Islet of Langerhans (tissue), 1 donor: ENCODE measurements at regions not wholly inside any gene's neighbourhood (a gene's known extent, or its start where the extent isn't known, plus 50 kb on each side); places are given as distances from the start of the nearest gene placed in this dataset.

Experiments
- FAIRE-seq: peaks from one replicate; lab custom pipeline; 2011; peaks lifted over from hg19 to GRCh38; lab: Jason Lieb, UNC

DNA sequence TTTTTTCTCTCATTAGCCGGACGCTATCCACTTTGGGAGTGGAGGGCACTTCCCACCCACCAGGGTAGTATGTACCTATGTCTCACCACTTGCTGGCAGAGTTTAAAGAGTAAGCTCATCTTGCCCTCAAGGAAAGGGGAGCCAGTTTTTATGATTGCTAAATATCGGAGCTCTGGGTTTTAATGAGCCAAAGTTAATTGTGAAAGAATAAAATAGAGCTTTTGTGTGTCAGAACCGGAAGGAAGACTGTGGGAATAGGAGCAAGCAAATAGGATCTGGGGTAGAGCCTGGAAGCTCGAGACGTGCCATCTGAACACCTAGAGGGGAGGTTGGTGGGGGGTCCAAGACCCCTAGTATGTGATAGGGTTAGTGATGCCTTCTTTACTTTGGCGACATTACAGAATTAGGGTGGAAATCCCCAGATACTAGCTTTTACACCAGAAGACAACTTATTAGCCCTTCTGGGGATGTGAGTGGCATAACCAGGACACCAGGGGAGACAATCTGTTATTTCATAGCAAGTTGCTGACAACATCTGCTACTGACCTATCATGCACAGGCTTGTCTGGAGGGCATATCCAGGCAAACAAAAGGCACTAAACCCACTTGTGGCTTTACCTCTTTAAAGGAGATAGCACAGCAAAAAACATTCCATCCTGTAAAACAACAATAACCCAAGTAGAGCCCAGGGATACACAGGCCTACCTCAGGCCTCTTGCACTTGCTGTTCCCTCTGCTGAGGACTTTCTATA is 333.8 kb downstream of the ZNF621 start:
- no peak for FAIRE-seq

DNA sequence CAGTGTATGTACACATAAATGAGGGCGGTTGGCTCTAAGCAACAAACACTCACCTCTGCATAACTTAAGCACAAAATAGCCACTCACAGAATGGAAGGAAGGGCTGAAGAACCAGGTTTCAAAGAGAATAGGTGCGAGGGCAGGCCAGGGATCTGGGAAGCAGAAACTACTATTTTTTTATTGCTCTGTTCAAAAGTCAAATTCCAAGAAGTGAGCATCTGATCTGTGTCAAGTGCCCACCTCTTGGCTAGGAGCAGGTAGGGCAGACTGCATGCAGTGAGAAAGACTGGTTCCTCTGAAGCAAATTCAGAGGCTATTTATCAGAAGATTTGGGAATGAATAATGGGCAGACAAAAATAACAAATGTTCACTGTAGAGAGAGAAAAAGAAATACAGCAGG is 336.4 kb upstream of the CTNNB1 start:
- FAIRE-seq: no peak

DNA sequence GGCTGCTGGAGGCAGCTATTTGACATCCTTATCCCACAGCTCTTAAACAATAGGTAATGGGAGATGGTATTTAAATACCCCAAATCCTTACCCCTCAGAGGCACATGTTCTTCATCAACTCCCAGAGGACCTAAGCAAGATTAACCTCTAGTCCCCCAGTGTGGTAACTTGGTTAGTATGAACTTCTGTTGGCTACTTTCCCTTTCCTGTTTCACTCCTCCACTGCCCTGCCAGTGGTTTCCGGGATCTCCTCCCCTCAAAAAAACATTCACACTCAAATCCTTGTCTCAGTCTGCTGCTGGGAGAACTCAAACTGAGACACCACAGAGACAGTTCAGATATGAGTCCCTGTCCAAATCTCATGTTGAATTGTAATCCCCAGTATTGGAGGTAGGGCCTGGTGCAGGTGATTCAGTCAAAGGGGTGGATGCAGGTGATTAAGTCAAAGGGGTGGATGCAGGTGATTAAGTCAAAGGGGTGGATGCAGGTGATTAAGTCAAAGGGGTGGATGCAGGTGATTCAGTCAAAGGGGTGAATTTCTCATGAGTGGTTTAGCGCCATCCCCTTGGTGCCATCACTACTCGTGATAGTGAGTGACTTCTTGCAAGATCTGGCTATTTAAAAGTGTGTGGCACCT is 335.0 kb upstream of the CTNNB1 start:
- FAIRE-seq: no peak

DNA sequence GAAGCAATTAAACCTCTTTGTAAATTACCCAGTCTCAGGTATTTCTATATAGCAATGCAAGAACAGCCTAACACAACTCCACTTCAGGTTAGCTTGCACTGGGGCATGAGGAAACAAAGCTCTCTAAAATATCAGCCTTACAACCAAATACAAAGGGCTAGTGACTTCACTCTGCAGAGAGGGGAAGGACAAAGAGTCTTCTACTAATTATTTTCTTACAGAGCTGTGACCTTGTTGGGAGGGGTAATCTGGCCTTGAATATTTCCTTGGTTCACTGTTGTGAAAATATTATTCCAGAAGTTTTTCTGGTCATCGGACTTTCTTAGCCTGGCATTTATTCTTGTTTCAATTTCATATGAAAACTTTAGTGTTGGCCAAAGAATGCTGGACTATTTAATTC is 334.4 kb upstream of the CTNNB1 start:
- no peak for FAIRE-seq

GRCh38 chr3:40867797-40868196 is 331.5 kb upstream of the CTNNB1 start:
- no peak for FAIRE-seq

DNA sequence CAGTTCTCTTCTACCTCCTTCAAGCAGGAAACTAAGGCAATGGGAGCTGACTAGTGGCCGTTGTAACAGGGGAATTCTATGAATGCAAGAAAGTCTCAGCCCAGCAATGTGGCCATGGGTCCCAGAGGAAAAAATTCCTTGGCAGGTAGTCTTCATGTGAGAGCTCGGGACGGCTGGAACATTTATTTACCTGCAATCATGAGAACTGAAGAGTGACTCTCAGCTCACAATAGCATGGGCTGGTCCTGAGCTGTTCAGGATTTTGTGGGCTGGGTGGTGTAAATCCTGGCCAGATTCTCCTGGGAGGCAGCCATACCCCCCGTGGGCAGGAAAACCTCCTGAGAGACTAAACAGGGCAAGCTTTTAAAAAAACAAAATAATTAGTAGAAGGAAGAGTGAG is 330.3 kb upstream of the CTNNB1 start:
- no peak for FAIRE-seq

DNA sequence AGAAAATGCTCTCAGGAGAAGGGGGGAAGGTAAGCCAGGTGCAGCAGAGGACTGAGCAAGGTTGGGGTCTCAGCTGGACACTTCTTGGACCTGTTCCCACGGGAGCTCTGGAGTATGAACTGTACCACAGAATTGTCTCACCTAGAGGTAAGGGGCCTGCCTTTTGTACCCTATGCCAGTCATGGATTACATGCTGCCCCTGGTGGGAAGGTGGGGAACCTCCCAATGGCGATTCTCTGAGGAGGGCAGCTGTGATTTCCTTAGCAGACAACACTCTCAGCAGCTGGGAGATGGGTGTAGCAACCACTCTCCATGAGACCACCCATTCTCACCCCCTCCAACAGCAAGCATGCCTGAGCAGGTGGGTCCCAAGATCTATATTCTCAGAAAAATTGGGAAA is 329.4 kb upstream of the CTNNB1 start:
- no peak for FAIRE-seq

DNA sequence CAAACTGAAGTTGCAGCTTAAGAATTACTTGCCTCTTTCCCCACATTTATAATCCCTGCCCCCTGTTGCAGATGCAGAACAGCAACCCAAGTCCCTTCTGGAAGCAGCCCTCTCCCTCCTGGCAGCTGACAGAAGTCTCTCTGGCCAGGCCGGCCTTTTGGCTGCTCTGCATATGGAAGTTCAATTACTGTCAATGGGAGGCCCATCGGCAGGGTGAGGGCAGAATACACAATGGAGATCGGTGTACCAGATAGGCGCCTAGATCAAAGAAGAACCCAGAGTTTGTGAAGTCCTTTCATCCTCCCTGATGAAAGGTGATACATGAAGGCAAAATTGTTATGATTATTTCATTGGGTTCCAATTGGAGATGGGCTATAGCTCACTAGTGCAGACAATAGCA is 327.9 kb upstream of the CTNNB1 start:
- FAIRE-seq: no peak

GRCh38 chr3:40872258-40872920 is 326.9 kb upstream of the CTNNB1 start:
- no peak for FAIRE-seq

DNA sequence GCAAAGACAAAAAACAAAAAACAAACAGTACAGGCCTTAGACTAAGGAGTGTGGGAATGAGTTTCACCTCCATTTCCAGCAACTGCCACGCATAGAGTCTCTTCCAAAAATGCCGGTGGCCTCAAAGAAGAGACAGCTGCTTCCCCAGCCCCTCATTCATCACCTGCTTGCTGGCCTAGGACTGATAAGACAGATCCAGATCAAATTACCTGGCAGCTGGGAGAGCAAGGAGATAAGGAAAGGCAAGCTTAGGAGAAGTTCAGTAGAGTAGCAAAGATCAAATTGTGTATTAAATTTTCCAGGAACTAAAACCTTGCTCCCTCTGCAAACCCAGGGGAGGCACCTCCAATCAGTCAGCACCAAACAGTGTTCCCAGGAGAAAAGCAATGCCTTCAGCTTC is 325.8 kb upstream of the CTNNB1 start:
- no peak for FAIRE-seq

DNA sequence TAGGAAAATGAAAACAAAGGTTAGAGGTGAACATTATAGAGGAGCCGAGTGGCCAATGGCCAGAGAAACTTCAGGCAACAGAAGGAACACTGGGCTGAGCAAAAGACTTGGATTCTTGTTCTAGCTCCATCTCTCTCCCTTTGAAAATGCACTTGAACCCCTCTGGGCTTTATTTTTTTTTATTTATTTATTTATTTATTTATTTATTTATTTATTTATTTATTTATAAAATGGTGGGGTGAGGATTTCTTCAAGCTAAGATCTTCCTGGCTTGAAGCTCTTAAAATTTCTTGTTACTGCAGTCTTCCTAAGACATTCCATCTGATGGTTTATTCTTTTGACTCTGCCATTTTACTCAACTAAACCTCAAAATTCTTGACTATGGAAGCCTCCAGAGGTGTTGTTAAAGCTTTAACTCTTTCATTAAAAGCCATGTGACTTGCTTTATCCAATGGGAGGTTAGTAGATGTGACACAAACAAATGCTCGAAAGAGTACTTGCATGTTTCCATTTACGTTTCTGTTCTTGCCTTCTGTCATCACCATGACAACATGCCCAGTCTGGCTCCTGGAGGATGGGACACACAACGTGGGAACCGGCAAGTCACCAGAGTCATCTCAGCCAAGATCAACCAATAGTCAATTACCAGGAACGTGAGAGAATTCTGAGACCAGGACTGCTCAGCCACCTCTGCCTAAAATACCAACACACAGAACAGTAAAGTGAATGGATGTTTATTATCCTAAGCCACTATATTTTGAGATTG is 325.2 kb upstream of the CTNNB1 start:
- FAIRE-seq: no peak

DNA sequence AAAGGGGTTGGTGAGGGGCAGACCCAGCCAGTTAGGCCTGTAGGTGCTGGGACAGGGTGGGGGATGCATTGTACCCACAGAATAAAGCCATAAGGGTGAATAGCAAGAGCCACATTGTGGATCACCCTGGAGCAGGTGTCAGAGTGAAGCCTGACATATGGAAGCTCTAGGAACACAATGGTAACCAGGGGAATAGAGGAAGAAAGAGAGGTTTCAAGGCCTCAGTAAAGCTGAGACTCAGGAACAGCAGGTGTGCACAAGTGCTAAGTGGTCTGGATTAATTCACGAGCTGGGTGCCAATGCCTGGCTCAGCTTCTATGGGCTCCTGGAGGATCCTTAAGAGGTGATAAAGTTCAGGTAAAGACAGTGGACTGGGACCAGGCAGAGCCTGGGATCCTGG is 323.7 kb upstream of the CTNNB1 start:
- FAIRE-seq: no peak

DNA sequence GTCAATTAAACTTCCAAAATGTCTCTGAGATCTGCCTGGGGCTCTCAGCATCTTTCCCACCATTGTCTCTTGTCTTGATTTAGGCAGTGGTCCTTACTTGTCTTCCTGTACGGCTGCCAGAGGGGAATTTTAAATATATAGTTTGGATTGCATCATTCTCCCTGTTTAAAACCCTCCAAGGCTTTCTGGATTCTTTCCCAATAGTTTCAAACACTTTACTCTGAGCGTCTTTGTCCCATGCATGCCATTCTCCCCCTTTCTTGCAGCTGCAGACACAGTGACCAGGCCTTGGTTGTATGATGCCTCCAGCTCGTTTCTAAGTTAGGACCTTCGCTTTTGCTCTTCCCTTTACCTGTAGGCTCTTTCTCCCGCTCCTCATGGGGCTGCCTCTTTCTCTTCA is 323.3 kb upstream of the CTNNB1 start:
- no peak for FAIRE-seq

- no peak for FAIRE-seq
Observed at GRCh38 chr3:40876496-40876895, 322.8 kb upstream of the CTNNB1 start.

DNA sequence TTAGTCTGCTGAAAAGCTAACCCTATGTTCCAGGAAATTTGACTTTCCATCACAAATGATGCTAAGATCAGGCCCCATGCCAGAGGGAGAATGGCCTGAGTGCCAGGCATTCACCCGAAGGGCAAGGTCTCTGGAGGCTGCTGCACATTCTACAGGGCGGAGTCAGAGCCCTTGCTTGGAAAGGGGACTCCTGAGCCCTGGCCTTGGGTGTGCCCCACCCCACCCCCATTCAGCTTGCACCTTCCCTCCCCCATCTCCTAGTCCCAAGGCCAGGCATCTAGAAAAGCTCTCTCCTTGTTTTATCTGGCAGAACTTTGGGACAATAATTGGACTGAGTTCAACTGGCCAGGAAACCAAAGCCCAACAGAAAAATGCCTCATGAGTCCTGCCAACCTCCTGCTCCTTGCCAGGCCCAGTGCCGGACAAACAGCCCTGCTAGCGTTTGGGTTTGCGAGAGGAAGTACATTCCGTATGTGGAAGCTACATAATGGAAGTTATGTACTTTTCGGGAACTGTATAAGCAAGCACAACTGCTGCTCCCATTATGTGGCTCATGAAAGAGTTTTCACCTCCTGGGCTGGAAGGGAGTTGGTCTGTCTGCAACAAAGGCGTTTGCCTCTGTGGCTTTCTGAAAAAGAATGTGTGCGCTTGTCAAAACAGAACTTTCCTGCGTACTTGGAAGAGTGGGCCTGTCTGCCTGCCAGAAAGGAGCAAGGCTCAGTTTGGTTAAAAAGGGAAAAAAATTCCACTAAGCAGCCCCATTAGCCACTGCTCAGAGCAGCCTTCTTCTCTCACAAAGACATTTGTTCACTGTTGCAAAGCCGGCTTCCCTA is 321.5 kb upstream of the CTNNB1 start:
- no peak for FAIRE-seq

GRCh38 chr3:40878464-40878905 is 320.8 kb upstream of the CTNNB1 start:
- no peak for FAIRE-seq

GRCh38 chr3:40885430-40885829 is 313.9 kb upstream of the CTNNB1 start:
- no peak for FAIRE-seq

DNA sequence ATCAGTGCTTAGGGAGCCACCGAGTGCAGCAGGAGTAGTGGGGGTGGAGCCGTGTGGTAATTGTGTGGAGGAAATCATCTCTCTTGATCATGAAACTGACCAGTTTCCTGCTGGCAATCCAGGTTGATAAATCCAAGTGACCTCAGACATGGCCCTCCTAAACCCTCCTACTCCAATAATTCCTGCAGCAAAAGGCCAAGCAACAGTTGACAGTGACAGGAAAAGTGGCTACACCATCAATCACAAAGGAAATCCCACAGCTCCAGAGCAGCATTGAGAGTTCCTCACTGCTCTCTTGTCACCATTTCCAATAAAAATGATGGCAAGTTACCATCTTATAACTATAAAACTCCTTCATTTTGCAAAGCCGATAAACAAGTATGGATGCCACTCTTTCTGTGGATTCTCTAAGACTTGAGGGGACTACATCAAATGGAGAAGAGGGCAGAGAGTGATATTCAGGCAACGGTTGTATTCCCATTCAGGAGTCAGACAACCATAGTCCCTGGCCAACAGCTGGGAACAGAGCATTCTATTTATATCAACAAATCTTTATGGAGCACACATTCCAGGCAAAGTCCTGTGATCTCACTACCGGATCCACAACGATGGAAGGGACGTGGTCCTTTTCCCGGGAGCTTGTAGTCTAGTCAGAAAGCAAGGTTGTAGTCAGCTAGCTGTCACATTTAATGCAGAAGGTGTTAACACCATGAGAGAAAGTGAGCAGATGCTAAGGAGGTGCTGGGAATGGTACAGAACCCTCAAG is 312.5 kb upstream of the CTNNB1 start:
- no peak for FAIRE-seq

- no peak for FAIRE-seq
Observed at GRCh38 chr3:40891186-40891585, 308.1 kb upstream of the CTNNB1 start.

GRCh38 chr3:40895109-40895508 is 304.2 kb upstream of the CTNNB1 start:
- no peak for FAIRE-seq

DNA sequence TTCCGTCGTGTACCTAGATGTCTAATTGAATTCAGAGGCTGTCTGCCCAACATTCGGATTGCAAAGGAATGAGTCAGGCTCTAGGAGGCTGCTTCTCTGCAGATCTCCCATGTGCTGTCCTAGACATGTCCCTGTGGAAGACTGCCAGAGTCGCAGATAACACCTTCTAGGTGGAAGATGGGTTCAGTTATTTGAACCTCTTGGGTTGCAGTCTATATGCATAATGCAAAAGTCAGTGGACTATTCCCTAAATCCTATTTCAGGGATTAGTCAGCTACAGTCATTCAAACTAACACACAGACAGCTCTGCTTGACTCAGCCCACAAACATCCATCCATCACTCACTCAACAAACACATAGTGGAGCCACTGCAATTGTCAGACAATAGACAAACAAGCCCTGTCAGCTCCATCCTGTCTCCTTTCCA is 300.0 kb upstream of the CTNNB1 start:
- no peak for FAIRE-seq
